Body of pancreas (tissue), 4 donors: ENCODE measurements at regions not wholly inside any gene's neighbourhood (a gene's known extent, or its start where the extent isn't known, plus 50 kb on each side); places are given as distances from the start of the nearest gene placed in this dataset.

Experiments used
- CTCF ChIP-seq, 7 experiments: fragments of 450-650 bp in 4 of 7; fragments of 200-600 bp in 3 of 7; sonication (generic) in 3 of 7; IDR thresholded peaks; one replicate each; pipeline ENCODE4 v1.5.1; 2016 to 2019; ENCODE audit warnings: antibody characterized with exemption in 7 of 7
- POLR2A ChIP-seq, 3 donors: fragments of 450-650 bp; IDR thresholded peaks; one replicate each; pipeline ENCODE4 v1.6.1; 2016; ENCODE audit warnings: antibody characterized with exemption in 3 of 3, mild to moderate bottlenecking in 2 of 3

- no peak for TF ChIP-seq CTCF (IDR thresholded peaks at IDR 0.05)
- no peak for TF ChIP-seq POLR2A (IDR thresholded peaks at IDR 0.05)
Observed at GRCh38 chr11:121715405-121715804, 262.6 kb upstream of the SORL1-AS1 start.
